ENCODE measurements at regions not wholly inside any gene's neighbourhood (a gene's known extent, or its start where the extent isn't known, plus 50 kb on each side); places are given as distances from the start of the nearest gene placed in this dataset.
"Not testable (repeated sequence)": the region's sequence is repeated elsewhere in the genome, so short reads cannot be mapped to it uniquely, and the experiment has no call there.

DNA sequence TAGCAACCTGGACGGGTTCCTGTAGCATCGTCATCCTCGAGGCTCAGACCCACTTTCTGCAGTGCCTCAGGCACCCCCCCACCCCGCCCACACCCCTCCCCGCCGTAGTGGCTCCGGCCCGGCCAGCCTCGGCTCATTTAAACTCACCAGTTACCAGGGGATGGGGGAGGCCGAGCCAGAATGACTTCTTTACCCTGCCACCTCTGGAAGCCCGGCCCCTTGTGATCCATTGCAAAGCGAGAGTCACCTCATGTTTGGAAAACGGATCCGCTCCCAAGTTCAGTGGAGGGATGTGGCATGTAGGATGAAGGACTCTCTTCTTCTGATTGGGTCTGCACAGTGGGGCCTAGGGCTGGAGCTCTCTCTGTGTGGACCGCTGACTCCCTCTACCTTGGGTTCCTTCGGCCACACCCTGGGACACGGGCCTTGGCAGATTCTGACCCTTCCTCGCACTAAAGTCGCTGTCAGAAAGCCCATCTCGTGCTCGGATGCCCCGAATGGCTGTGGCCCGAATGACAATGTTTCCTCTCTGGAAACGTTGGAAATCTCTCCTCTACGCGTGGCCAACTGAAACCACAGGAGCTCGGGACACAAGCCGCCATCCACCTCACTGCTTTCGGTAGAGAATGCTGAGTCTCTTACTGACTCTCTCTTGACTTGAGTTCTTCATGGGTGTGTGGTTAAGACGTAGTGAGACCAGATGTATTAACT, 3902.1 kb upstream of the OR11H1 start:
- H3K36me3 ChIP-seq; H3K27me3 ChIP-seq; H3K4me1 ChIP-seq; H3K27ac ChIP-seq; in situ Hi-C loops (cut with MboI; ENCODE audit: low pct_ligation_motif_present in 1 of 4, low pct_unique_long_range_greater_than_20kb in 1 of 4, low sequenced_read_pairs in 3 of 4); H3K4me3 ChIP-seq; intact Hi-C loops (cut with DNase I; ENCODE audit: low total_unique reads); DNase-seq: not testable (repeated sequence)
- peaks cover 47 to 77% of the 10 kb centered on the region in 2 donors for H3K9me3 ChIP-seq
- 86 to 87% methylated on average over 18 to 30 of the region's 30 CpGs for WGBS, 2 donors (ENCODE audit: low coverage in 1 of 2)

- TF ChIP-seq, protein P1, sequence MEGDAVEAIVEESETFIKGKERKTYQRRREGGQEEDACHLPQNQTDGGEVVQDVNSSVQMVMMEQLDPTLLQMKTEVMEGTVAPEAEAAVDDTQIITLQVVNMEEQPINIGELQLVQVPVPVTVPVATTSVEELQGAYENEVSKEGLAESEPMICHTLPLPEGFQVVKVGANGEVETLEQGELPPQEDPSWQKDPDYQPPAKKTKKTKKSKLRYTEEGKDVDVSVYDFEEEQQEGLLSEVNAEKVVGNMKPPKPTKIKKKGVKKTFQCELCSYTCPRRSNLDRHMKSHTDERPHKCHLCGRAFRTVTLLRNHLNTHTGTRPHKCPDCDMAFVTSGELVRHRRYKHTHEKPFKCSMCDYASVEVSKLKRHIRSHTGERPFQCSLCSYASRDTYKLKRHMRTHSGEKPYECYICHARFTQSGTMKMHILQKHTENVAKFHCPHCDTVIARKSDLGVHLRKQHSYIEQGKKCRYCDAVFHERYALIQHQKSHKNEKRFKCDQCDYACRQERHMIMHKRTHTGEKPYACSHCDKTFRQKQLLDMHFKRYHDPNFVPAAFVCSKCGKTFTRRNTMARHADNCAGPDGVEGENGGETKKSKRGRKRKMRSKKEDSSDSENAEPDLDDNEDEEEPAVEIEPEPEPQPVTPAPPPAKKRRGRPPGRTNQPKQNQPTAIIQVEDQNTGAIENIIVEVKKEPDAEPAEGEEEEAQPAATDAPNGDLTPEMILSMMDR (IDR thresholded peaks at IDR 0.05), result no peak
- no peak for TF ChIP-seq POLR2AphosphoS5 (IDR thresholded peaks at IDR 0.05)
- no peak for TF ChIP-seq EP300 (IDR thresholded peaks at IDR 0.05; ENCODE audit: low read depth)
- no peak for TF ChIP-seq POLR2A (IDR thresholded peaks at IDR 0.05)
- Histone ChIP-seq H3K4me3 (no peak overlapping the region), H3K27ac (no peak overlapping the region), H3K4me1 (no peaks in the 10 kb centered on the region), H3K27me3 (no peaks in the 10 kb centered on the region), H3K36me3 (no peaks in the 10 kb centered on the region), H3K9me3 (peaks cover 47 to 74% of the 10 kb centered on the region in 2 donors)
- intact Hi-C loops (cut with DNase I; ENCODE audit: low total_unique reads) (no loop called here), in situ Hi-C loops (cut with MboI; ENCODE audit: low pct_ligation_motif_present in 1 of 4, low pct_unique_long_range_greater_than_20kb in 1 of 4, low sequenced_read_pairs in 3 of 4) (no loop called here)
- no peak for DNase-seq
- WGBS, 2 donors (ENCODE audit: low coverage in 1 of 2), result 71 to 95% methylated on average over 1 to 3 of the region's 3 CpGs
Measured at GRCh38 chr22:11626422-11626773, 3901.6 kb upstream of the OR11H1 start.

DNA sequence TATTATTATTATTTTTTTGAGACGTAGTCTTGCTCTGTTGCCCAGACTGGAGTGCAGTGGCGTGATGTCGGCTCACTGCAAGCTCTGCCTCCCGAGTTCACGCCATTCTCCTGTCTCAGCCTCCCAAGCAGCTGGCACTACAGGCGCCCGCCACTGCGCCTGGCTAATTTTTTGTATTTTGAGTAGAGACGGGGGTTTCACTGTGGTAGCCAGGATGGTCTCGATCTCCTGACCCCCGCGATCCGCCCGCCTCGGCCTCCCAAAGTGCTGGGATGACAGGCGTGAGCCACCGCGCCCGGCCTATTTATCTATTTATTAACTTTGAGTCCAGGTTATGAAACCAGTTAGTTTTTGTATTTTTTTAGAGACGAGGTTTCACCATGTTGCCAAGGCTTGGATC, 3901.0 kb upstream of the OR11H1 start:
- H3K36me3 ChIP-seq; in situ Hi-C loops (cut with MboI; ENCODE audit: low pct_ligation_motif_present in 1 of 4, low pct_unique_long_range_greater_than_20kb in 1 of 4, low sequenced_read_pairs in 3 of 4); H3K4me3 ChIP-seq; intact Hi-C loops (cut with DNase I; ENCODE audit: low total_unique reads); H3K27me3 ChIP-seq; H3K27ac ChIP-seq; DNase-seq; H3K4me1 ChIP-seq: not testable (repeated sequence)
- H3K9me3 ChIP-seq, result peaks cover 41 to 69% of the 10 kb centered on the region in 2 donors
- 93 to 94% methylated on average over 19 to 20 of the region's 20 CpGs for WGBS, 2 donors (ENCODE audit: low coverage in 1 of 2)

DNA sequence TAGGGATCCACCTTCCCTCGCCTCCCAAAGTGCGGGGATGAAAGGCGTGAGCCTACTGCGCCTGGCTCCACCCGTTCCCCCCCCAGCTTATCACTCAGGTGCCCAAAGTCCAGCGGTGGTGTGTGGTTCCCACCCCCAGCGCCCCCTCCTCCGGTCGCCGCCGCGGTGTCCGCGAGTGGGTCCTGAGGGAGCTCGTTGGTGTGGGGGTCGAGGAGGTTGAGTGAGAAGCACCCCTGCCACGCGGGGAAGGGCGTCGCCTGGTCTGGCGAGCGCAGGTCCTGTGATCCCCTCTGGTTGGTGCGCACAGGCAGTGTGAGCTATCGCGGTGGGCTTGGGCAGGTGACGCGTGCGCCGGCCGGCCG, 3900.6 kb upstream of the OR11H1 start:
- Histone ChIP-seq H3K36me3 (no peaks in the 10 kb centered on the region), H3K4me1 (no peaks in the 10 kb centered on the region), H3K27ac (no peak overlapping the region), H3K4me3 (no peak overlapping the region), H3K9me3 (peaks cover 39 to 68% of the 10 kb centered on the region in 2 donors), H3K27me3 (no peaks in the 10 kb centered on the region)
- in situ Hi-C loops (cut with MboI; ENCODE audit: low pct_ligation_motif_present in 1 of 4, low pct_unique_long_range_greater_than_20kb in 1 of 4, low sequenced_read_pairs in 3 of 4) (no loop called here), intact Hi-C loops (cut with DNase I; ENCODE audit: low total_unique reads) (no loop called here)
- no peak for DNase-seq
- WGBS, 2 donors (ENCODE audit: low coverage in 1 of 2), result 93 to 97% methylated on average over 9 to 31 of the region's 31 CpGs
- TF ChIP-seq EP300 (IDR thresholded peaks at IDR 0.05; ENCODE audit: low read depth) (no peak), POLR2A (IDR thresholded peaks at IDR 0.05) (no peak)

GRCh38 chr22:11627798-11628650, 3900.0 kb upstream of the OR11H1 start:
- no peak overlapping the region for H3K27ac ChIP-seq
- no peaks in the 10 kb centered on the region for H3K27me3 ChIP-seq
- no peaks in the 10 kb centered on the region for H3K4me1 ChIP-seq
- no peaks in the 10 kb centered on the region for H3K36me3 ChIP-seq
- H3K9me3 ChIP-seq, result peaks cover 37 to 62% of the 10 kb centered on the region in 2 donors
- H3K4me3 ChIP-seq, result no peak overlapping the region
- in situ Hi-C loops (cut with MboI; ENCODE audit: low pct_ligation_motif_present in 1 of 4, low pct_unique_long_range_greater_than_20kb in 1 of 4, low sequenced_read_pairs in 3 of 4), result no loop called here
- intact Hi-C loops (cut with DNase I; ENCODE audit: low total_unique reads), result no loop called here
- WGBS, 2 donors (ENCODE audit: low coverage in 1 of 2), result 97% methylated on average over 23 to 74 of the region's 74 CpGs
- TF ChIP-seq POLR2A (IDR thresholded peaks at IDR 0.05) (no peak), EP300 (IDR thresholded peaks at IDR 0.05; ENCODE audit: low read depth) (no peak), POLR2AphosphoS5 (IDR thresholded peaks at IDR 0.05) (no peak)
- TF ChIP-seq, protein P1 (IDR thresholded peaks at IDR 0.05), result no peak
- no peak for DNase-seq
